IMR-90 (cell line): ENCODE measurements at regions not wholly inside any gene's neighbourhood (a gene's known extent, or its start where the extent isn't known, plus 50 kb on each side); places are given as distances from the start of the nearest gene placed in this dataset.
A peak's percentile ranks its signal among the peaks of the same experiment; 100 is the strongest.

ENCODE experiments used
- ATAC-seq: fragments of 200-7000 bp; cut with Tn5 transposase; 2 replicates; pipeline ENCODE4 v1.9.1; 2020; ENCODE audit warnings: low read depth, mild to moderate bottlenecking, moderate library complexity
- BruUV-seq: library from RNA; stranded (reverse); fragments of 400-500 nt; replicated peaks from 2 replicates; lab custom pipeline; 2021; lab: Mats Ljungman, UMichigan
- CTCF ChIA-PET: fragments of 300-600 bp; formaldehyde crosslinking; extraction: SDS; loops from one replicate; lab custom pipeline; 2021; ENCODE audit warnings: antibody characterized with exemption; lab: Yijun Ruan, JAX
- POLR2A ChIA-PET: fragments of 300-600 bp; sonication (Branson Sonifier 250); formaldehyde crosslinking; loops from one replicate; lab custom pipeline; 2022; ENCODE audit warnings: antibody characterized with exemption; ENCODE audit not compliant: unreplicated experiment; lab: Charles Lee
- DNase-seq: peaks from one replicate; pipeline ENCODE4 v3.0.0; 2013
- H2AFZ ChIP-seq: replicated peaks from 2 replicates; pipeline ENCODE3; 2013; ENCODE audit warnings: low read length, mild to moderate bottlenecking; ENCODE audit not compliant: poor library complexity
- H2AK5ac ChIP-seq: 2 replicates; pipeline ENCODE4 v1.6.1; 2013; ENCODE audit warnings: low read depth, low read length, inconsistent platforms
- H2AK9ac ChIP-seq: replicated peaks from 2 replicates; pipeline ENCODE3; 2013; ENCODE audit warnings: mild to moderate bottlenecking, low read depth, low read length, moderate library complexity; ENCODE audit not compliant: poor library complexity
- H2BK120ac ChIP-seq: 2 replicates; pipeline ENCODE4 v1.6.1; 2013; ENCODE audit warnings: low read depth, low read length, inconsistent platforms
- H2BK15ac ChIP-seq: 3 replicates; pipeline ENCODE4 v1.6.1; 2013; ENCODE audit warnings: low read depth, low read length, inconsistent platforms
- H2BK20ac ChIP-seq: 2 replicates; pipeline ENCODE4 v1.6.1; 2013; ENCODE audit warnings: low read depth, mild to moderate bottlenecking, inconsistent platforms, low read length, moderate library complexity
- H2BK5ac ChIP-seq: 2 replicates; pipeline ENCODE4 v1.6.1; 2013; ENCODE audit warnings: mild to moderate bottlenecking, low read depth, low read length, inconsistent platforms; ENCODE audit not compliant: poor library complexity, severe bottlenecking
- H3K14ac ChIP-seq: replicated peaks from 2 replicates; pipeline ENCODE4 v1.6.1; 2013; ENCODE audit warnings: low read depth, low read length, inconsistent platforms
- H3K18ac ChIP-seq: 2 replicates; pipeline ENCODE4 v1.6.1; 2013; ENCODE audit warnings: low read depth, low read length, control low read depth
- H3K23ac ChIP-seq: 2 replicates; pipeline ENCODE4 v1.6.1; 2013; ENCODE audit warnings: low read depth, low read length, inconsistent platforms
- H3K27ac ChIP-seq: 2 replicates; pipeline ENCODE4 v1.5.1; 2013; ENCODE audit warnings: mild to moderate bottlenecking, control low read depth, low read length; ENCODE audit not compliant: insufficient read depth
- H3K27me3 ChIP-seq: 2 replicates; pipeline ENCODE4 v1.6.1; 2013; ENCODE audit warnings: low read length; ENCODE audit not compliant: control insufficient read depth, insufficient read depth
- H3K36me3 ChIP-seq: 2 replicates; pipeline ENCODE4 v1.6.1; 2013; ENCODE audit warnings: low read length, mixed read lengths; ENCODE audit not compliant: control insufficient read depth, insufficient read depth
- H3K4ac ChIP-seq: 2 replicates; pipeline ENCODE4 v1.6.1; 2013; ENCODE audit warnings: low read depth, low read length, inconsistent platforms
- H3K4me1 ChIP-seq: 2 replicates; pipeline ENCODE4 v1.6.1; 2013; ENCODE audit warnings: low read length, mixed read lengths; ENCODE audit not compliant: control insufficient read depth, insufficient read depth
- H3K4me2 ChIP-seq: 2 replicates; pipeline ENCODE4 v1.6.1; 2013; ENCODE audit warnings: low read depth, mild to moderate bottlenecking, control low read depth, low read length, moderate library complexity
- H3K4me3 ChIP-seq: 2 replicates; pipeline ENCODE4 v1.5.1; 2013; ENCODE audit warnings: low read depth, mild to moderate bottlenecking, control low read depth, low read length, moderate library complexity; ENCODE audit not compliant: insufficient read depth
- H3K56ac ChIP-seq: 2 replicates; pipeline ENCODE4 v1.6.1; 2013; ENCODE audit warnings: low read length, inconsistent platforms; ENCODE audit not compliant: insufficient read depth; ENCODE audit errors: extremely low read depth
- H3K79me1 ChIP-seq, 2 experiments: 2 replicates each; pipeline ENCODE4 v1.6.1; 2013; ENCODE audit warnings: low read length in 2 of 2, inconsistent platforms in 1 of 2, low read depth in 1 of 2
- H3K9ac ChIP-seq: 2 replicates; pipeline ENCODE4 v1.6.1; 2013; ENCODE audit warnings: low read depth, low read length, control low read depth
- H3K9me1 ChIP-seq: 2 replicates; pipeline ENCODE4 v1.6.1; 2013; ENCODE audit warnings: low read length, inconsistent platforms; ENCODE audit not compliant: insufficient read depth
- H3K9me3 ChIP-seq: 2 replicates; pipeline ENCODE4 v1.6.1; 2013; ENCODE audit warnings: low read length; ENCODE audit not compliant: control insufficient read depth, insufficient read depth
- H4K20me1 ChIP-seq: 2 replicates; pipeline ENCODE4 v1.6.1; 2013; ENCODE audit warnings: low read length, inconsistent platforms; ENCODE audit not compliant: insufficient read depth
- H4K5ac ChIP-seq: 2 replicates; pipeline ENCODE4 v1.6.1; 2013; ENCODE audit warnings: mild to moderate bottlenecking, low read depth, low read length, control low read depth
- H4K8ac ChIP-seq, 2 experiments: 2 replicates each; pipeline ENCODE4 v1.6.1; 2013; ENCODE audit warnings: low read depth in 2 of 2, low read length in 2 of 2, control low read depth in 1 of 2, inconsistent platforms in 1 of 2
- H4K91ac ChIP-seq: 2 replicates; pipeline ENCODE4 v1.6.1; 2013; ENCODE audit warnings: low read depth, low read length, inconsistent platforms; ENCODE audit not compliant: insufficient read depth
- MAFK ChIP-seq: IDR thresholded peaks from 2 replicates; pipeline ENCODE4 v1.6.1; 2012; ENCODE audit warnings: low read depth, low read length, improper control_type of control experiment
- NFE2L2 ChIP-seq: fragments of 150-350 bp; IDR thresholded peaks from 2 replicates; pipeline ENCODE4 v1.6.1; 2016; ENCODE audit warnings: low read depth, mild to moderate bottlenecking, low read length
- WGBS, 2 experiments: methylation state at CpG; one replicate each; pipeline versions ENCODE4 v1.1.5 to v1.1.7; 2013; ENCODE audit warnings: missing lambda C conversion rate in 2 of 2; ENCODE audit not compliant: insufficient read length in 1 of 2; ENCODE audit errors: extremely low coverage in 2 of 2; 5-methylcytosine and 5-hydroxymethylcytosine counted together
- dilution Hi-C: fragments of 300-500 bp; cut with HindIII; formaldehyde crosslinking; loops from one replicate; pipeline ENCODE4 v1.14.3; 2018; ENCODE audit warnings: low sequenced_read_pairs; ENCODE audit not compliant: unreplicated experiment
- in situ Hi-C: fragments of 300-500 bp; cut with MboI; formaldehyde crosslinking; loops from 3 replicates; pipeline ENCODE4 v1.14.3; 2019; ENCODE audit warnings: low sequenced_read_pairs, inconsistent platforms, mixed read lengths
- intact Hi-C: fragments of 100-400 bp; cut with micrococcal nuclease; formaldehyde crosslinking; loops from 2 replicates; pipeline ENCODE4 v1.10.0; 2022

DNA sequence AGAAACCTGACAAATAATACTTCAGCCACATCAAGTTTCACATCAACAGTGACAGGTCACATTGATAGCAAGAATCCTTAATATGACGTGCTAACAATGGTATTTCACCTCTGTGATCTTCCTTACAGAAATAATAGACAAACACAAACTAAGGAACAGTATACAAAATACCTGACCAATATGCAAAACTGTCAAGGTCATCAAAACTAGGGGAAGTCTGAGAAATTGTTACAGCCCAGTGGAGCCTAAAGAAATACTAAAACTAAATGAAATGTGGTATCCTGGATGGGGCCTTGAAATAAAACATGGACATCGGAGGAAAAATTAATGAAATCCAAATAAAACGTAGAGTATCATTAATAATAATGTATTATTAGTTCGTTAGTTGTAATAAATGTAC, 422.0 kb upstream of the ZNF385D start:
- no peak for DNase-seq
- no peak overlapping the region for H3K18ac ChIP-seq
- ChIA-PET CTCF (interaction anchor here (1.6 kb wide), 1 partner anchor 23 kb away, joined by 3 read pairs; no protein-coding TSS in a partner anchor), POLR2A (no interaction called here)
- ATAC-seq: no peak
- in situ Hi-C loops: no loop called here
- no peak overlapping the region for H3K14ac ChIP-seq
- dilution Hi-C loops: no loop called here
- no peak overlapping the region for H3K23ac ChIP-seq
- no peaks in the 10 kb centered on the region for H3K4me1 ChIP-seq
- intact Hi-C loops: loop anchor here (10.0 kb wide), 1 partner anchor 792 kb away; no protein-coding TSS in a partner anchor
- TF ChIP-seq MAFK (peak; percentile 42), NFE2L2 (no peak)
- no peak overlapping the region for H3K4me3 ChIP-seq
- H3K9ac ChIP-seq: no peak overlapping the region
- no peaks in the 10 kb centered on the region for H3K27me3 ChIP-seq
- no peak overlapping the region for H4K91ac ChIP-seq
- no peak overlapping the region for H3K27ac ChIP-seq
- no peak overlapping the region for H3K4me2 ChIP-seq
- H2BK15ac ChIP-seq: no peak overlapping the region
- WGBS, 2 experiments: no CpG with 5 or more reads among the region's 4 CpGs
- no peaks in the 10 kb centered on the region for H4K20me1 ChIP-seq
- H4K5ac ChIP-seq: no peak overlapping the region
- no TSS peak for BruUV-seq
- H2AFZ ChIP-seq: no peak overlapping the region
- no peak overlapping the region for H2AK9ac ChIP-seq
- no peaks in the 10 kb centered on the region for H3K9me3 ChIP-seq
- no peaks in the 10 kb centered on the region for H3K79me1 ChIP-seq
- H4K8ac ChIP-seq: no peak overlapping the region
- H3K4ac ChIP-seq: no peak overlapping the region
- no peak overlapping the region for H2AK5ac ChIP-seq
- H3K56ac ChIP-seq: no peak overlapping the region
- H3K36me3 ChIP-seq: no peaks in the 10 kb centered on the region
- H2BK5ac ChIP-seq: no peak overlapping the region
- H2BK120ac ChIP-seq: no peak overlapping the region
- no peaks in the 10 kb centered on the region for H3K9me1 ChIP-seq
- H2BK20ac ChIP-seq: no peak overlapping the region
